Esophagus squamous epithelium (tissue), 5 donors: ENCODE measurements at regions not wholly inside any gene's neighbourhood (a gene's known extent, or its start where the extent isn't known, plus 50 kb on each side); places are given as distances from the start of the nearest gene placed in this dataset.

Source experiments
- DNase-seq: peaks from one replicate; lab custom pipeline; 2025; lab: John Stamatoyannopoulos, UW
- H3K27ac ChIP-seq, 4 donors: fragments of 200-600 bp; sonication (generic); one replicate each; pipeline ENCODE4 v1.5.1; 2016 to 2019; ENCODE audit warnings: mild to moderate bottlenecking in 1 of 4
- H3K27me3 ChIP-seq, 4 donors: fragments of 200-600 bp; sonication (generic); 1 replicate in 3 of 4; 2 replicates in 1 of 4; pipeline versions ENCODE4 v1.5.1 to v1.6.0; 2017 to 2021; ENCODE audit warnings: antibody characterized with exemption in 1 of 4
- H3K36me3 ChIP-seq, 3 donors: fragments of 200-600 bp; sonication (generic); one replicate each; pipeline ENCODE4 v1.5.1; 2016 to 2019
- H3K4me1 ChIP-seq, 3 donors: fragments of 200-600 bp; sonication (generic); one replicate each; pipeline ENCODE4 v1.5.1; 2017 to 2019
- H3K4me3 ChIP-seq, 4 donors: fragments of 200-600 bp; sonication (generic); 1 replicate in 3 of 4; 2 replicates in 1 of 4; pipeline ENCODE4 v1.5.1; 2016 to 2019; ENCODE audit warnings: mild to moderate bottlenecking in 2 of 4, moderate library complexity in 1 of 4
- H3K9me3 ChIP-seq, 3 donors: fragments of 200-600 bp; sonication (generic); one replicate each; pipeline ENCODE4 v1.5.1; 2016 to 2019
- POLR2A ChIP-seq, 4 donors: fragments of 450-650 bp; IDR thresholded peaks; one replicate each; pipeline ENCODE4 v1.6.1; 2017; ENCODE audit warnings: antibody characterized with exemption in 4 of 4, mild to moderate bottlenecking in 4 of 4, moderate library complexity in 3 of 4
- WGBS, 2 donors: methylation state at CpG; one replicate each; pipeline ENCODE4 v1.1.5; 2018; 5-methylcytosine and 5-hydroxymethylcytosine counted together
- intact Hi-C: fragments of 100-400 bp; cut with DNase I; formaldehyde crosslinking; loops from one replicate; pipeline ENCODE4 v1.15.0; 2022
- TF ChIP-seq, protein P1 (sequence below), 6 experiments: fragments of 450-650 bp in 4 of 6; fragments of 200-600 bp in 2 of 6; sonication (generic) in 2 of 6; IDR thresholded peaks; one replicate each; pipeline ENCODE4 v1.5.1; 2016 to 2019; ENCODE audit warnings: antibody characterized with exemption in 6 of 6, mild to moderate bottlenecking in 4 of 6, moderate library complexity in 4 of 6
- donor health status: DM: yes; HTN: yes; CAD: no.

DNA sequence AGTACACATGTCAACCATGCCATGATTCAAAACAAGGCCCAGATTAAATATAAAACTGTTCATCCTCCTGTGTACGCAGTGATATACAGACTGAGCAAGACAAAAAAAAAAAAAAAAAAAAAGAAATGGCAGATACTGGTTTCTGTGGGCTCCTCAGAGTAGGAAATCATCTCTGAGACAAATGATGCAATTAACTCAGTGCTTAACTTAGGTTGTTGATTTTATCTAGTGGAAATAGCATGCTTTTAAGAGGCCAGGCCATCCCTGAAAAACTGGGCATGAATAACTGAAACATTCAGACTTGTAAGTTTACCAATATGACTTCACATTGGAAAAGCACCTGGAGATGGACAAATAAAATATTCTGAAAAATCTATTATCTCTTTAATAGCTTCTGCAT lies 69.0 kb downstream of the DKK1 start:
- H3K27ac ChIP-seq = no peak overlapping the region
- intact Hi-C loops = no loop called here
- H3K36me3 ChIP-seq = no peaks in the 10 kb centered on the region
- no peaks in the 10 kb centered on the region for H3K27me3 ChIP-seq
- no peak for DNase-seq
- WGBS, 2 donors = 83 to 85% methylated on average over 1 of the region's 1 CpG
- no peak overlapping the region for H3K4me3 ChIP-seq
- H3K9me3 ChIP-seq = no peaks in the 10 kb centered on the region
- H3K4me1 ChIP-seq = peaks cover 0 to 3% (median 0%) of the 10 kb centered on the region in 3 donors
- TF ChIP-seq, protein P1, sequence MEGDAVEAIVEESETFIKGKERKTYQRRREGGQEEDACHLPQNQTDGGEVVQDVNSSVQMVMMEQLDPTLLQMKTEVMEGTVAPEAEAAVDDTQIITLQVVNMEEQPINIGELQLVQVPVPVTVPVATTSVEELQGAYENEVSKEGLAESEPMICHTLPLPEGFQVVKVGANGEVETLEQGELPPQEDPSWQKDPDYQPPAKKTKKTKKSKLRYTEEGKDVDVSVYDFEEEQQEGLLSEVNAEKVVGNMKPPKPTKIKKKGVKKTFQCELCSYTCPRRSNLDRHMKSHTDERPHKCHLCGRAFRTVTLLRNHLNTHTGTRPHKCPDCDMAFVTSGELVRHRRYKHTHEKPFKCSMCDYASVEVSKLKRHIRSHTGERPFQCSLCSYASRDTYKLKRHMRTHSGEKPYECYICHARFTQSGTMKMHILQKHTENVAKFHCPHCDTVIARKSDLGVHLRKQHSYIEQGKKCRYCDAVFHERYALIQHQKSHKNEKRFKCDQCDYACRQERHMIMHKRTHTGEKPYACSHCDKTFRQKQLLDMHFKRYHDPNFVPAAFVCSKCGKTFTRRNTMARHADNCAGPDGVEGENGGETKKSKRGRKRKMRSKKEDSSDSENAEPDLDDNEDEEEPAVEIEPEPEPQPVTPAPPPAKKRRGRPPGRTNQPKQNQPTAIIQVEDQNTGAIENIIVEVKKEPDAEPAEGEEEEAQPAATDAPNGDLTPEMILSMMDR (IDR thresholded peaks at IDR 0.05) = no peak
- no peak for TF ChIP-seq POLR2A (IDR thresholded peaks at IDR 0.05)

DNA sequence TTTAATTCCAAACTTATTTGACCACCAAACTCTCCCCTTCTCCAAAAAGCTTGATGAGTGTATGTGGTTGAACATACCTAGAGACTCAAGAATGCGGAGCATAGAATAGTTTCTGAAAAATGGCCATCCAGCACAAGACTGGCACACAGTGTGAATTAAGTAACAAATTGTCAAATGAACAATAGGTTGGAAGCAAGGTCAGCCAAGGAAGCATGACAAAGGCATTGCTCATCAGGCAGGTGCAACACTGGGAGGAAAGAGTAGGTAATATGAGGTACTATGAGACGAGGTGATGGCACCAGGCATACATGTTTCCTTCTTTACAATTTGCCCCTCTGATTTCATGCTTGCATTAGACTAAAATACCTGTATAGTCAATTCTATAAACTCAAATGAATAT lies 73.7 kb downstream of the DKK1 start:
- H3K9me3 ChIP-seq = no peaks in the 10 kb centered on the region
- peak overlapping the region in 2 of 4 donors; percentile 26 to 65 for H3K27ac ChIP-seq
- no peak for DNase-seq
- H3K27me3 ChIP-seq = no peaks in the 10 kb centered on the region
- no peak overlapping the region for H3K4me3 ChIP-seq
- 33 to 43% methylated on average over 2 of the region's 2 CpGs for WGBS, 2 donors
- TF ChIP-seq, protein P1 (IDR thresholded peaks at IDR 0.05) = no peak
- no peak for TF ChIP-seq POLR2A (IDR thresholded peaks at IDR 0.05)
- peaks cover 0 to 12% (median 0%) of the 10 kb centered on the region in 3 donors for H3K4me1 ChIP-seq
- intact Hi-C loops = no loop called here
- no peaks in the 10 kb centered on the region for H3K36me3 ChIP-seq

DNA sequence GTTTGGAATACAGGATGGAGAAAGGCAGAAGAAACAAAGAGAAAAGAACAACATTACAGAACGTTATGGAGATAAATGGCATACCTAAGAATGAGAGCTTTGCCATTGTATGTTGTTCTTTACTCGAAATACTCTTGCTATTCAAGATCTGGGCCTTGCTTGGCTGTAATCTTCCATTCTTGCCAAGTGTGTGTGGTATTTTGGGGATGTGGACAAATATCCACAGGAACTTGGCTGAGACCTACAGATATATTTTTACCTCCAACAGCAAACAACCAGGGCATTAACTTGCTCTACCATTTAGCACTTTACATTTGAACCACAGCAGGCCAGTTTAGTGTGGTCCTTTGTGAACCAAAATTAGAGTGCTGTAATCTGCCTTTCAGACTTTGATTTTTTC lies 76.3 kb downstream of the DKK1 start:
- DNase-seq = no peak
- intact Hi-C loops = no loop called here
- WGBS, 2 donors = 37 to 47% methylated on average over 2 of the region's 2 CpGs
- H3K4me3 ChIP-seq = no peak overlapping the region
- no peak for TF ChIP-seq POLR2A (IDR thresholded peaks at IDR 0.05)
- TF ChIP-seq, protein P1 (IDR thresholded peaks at IDR 0.05) = no peak
- H3K36me3 ChIP-seq = no peaks in the 10 kb centered on the region
- no peaks in the 10 kb centered on the region for H3K9me3 ChIP-seq
- peaks cover 0 to 15% (median 0%) of the 10 kb centered on the region in 3 donors for H3K4me1 ChIP-seq
- no peak overlapping the region for H3K27ac ChIP-seq
- H3K27me3 ChIP-seq = no peaks in the 10 kb centered on the region

DNA sequence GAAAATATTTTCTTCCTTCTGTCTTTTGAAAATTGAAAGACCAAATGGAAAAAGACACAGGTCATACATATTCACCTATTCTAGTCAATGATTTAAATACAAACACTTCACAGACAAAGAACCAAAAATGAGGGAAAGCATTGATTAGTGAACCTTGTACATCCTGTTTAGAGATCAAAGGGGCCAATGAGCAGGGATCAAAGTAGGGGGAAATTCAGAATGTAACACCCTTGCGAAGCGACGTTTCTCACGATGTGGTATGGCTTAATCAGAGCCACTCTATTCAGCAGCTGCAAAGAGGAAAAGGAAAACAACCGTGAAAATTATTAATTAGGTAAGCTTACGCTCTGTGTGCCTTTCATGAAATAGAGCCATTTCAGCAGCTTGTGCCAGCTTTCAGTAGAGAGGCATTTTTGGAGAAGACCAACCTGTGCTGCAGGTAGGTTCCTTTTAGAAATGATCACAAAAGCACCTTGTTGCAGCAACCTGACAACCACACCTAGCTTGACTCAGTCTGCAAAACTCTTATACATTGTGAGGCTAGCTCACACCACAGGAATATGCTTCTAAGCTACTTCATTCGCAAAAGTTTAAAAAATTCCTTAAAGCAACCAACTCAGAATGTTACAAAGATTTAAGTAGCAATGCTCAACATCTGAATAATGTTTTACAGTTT lies 78.0 kb downstream of the DKK1 start:
- intact Hi-C loops = no loop called here
- Histone ChIP-seq H3K36me3 (no peaks in the 10 kb centered on the region), H3K27me3 (no peaks in the 10 kb centered on the region), H3K4me1 (peaks cover 0 to 15% (median 0%) of the 10 kb centered on the region in 3 donors), H3K4me3 (no peak overlapping the region), H3K9me3 (no peaks in the 10 kb centered on the region), H3K27ac (peak overlapping the region in 3 of 4 donors; percentile 51 to 81 (median 52))
- 43 to 46% methylated on average over 7 of the region's 7 CpGs for WGBS, 2 donors
- DNase-seq = no peak
- TF ChIP-seq, protein P1 (IDR thresholded peaks at IDR 0.05) = no peak
- TF ChIP-seq POLR2A (IDR thresholded peaks at IDR 0.05) = no peak

DNA sequence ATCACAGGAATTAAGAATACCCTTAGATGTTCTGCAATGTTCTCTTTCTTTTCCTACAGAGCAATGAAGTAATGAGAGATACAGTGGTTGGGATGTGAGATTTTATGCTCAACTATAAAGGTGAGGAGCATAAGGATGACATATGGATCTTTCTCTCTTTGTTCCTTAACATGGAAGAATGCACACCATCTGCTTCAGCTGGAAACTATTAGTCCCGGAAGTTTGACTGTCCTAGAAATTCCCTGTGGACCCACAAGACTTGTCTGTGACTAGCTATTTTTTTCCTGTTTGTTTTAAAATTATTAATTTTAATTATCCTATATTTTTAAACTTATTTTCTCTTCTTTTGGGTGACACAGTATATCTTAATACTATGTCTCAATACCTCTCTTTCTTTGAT lies 80.2 kb downstream of the DKK1 start:
- 48 to 88% methylated on average over 1 of the region's 1 CpG for WGBS, 2 donors

More for the DNA sequence above, 80.2 kb downstream of the DKK1 start:
- Histone ChIP-seq H3K36me3 (no peaks in the 10 kb centered on the region), H3K27me3 (no peaks in the 10 kb centered on the region), H3K27ac (no peak overlapping the region), H3K4me1 (peaks cover 0 to 7% (median 0%) of the 10 kb centered on the region in 3 donors), H3K4me3 (no peak overlapping the region), H3K9me3 (no peaks in the 10 kb centered on the region)
- no peak for DNase-seq
- TF ChIP-seq, protein P1 (IDR thresholded peaks at IDR 0.05) = no peak
- no peak for TF ChIP-seq POLR2A (IDR thresholded peaks at IDR 0.05)
- intact Hi-C loops = no loop called here
